Stimulated activated CD4-positive, alpha-beta T cell treated with anti-CD3 and anti-CD28 coated beads, Interleukin-12 subunit alpha, Interleukin-12 subunit beta, amount 100 ng/mL, for 4 hours (primary cell): ENCODE measurements at regions not wholly inside any gene's neighbourhood (a gene's known extent, or its start where the extent isn't known, plus 50 kb on each side); places are given as distances from the start of the nearest gene placed in this dataset.

Experiments used
- DNase-seq: peaks from one replicate; pipeline ENCODE4 v3.0.0-alpha.2; 2020

- no peak for DNase-seq
Observed at GRCh38 chr12:27180906-27181505, 63.1 kb upstream of the STK38L start.

DNA sequence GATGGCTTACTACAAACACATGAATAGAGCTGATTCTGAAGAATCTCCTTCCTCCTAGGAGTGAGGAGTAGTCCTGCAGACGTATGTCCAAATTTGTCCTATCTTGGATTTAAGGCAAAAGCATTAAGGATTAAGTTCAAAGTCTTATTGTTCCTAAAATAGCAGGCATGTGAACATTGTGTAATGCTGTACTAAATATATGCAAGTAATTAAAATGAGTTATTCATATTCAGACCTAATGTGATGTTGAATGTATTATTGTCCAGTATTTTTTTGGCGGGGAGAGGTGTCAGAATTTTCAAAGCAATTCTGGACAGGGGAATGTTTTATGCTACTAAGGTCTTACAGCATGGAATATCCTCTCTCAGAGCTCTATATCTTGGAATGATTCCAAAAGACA, 60.7 kb upstream of the STK38L start:
- no peak for DNase-seq

DNA sequence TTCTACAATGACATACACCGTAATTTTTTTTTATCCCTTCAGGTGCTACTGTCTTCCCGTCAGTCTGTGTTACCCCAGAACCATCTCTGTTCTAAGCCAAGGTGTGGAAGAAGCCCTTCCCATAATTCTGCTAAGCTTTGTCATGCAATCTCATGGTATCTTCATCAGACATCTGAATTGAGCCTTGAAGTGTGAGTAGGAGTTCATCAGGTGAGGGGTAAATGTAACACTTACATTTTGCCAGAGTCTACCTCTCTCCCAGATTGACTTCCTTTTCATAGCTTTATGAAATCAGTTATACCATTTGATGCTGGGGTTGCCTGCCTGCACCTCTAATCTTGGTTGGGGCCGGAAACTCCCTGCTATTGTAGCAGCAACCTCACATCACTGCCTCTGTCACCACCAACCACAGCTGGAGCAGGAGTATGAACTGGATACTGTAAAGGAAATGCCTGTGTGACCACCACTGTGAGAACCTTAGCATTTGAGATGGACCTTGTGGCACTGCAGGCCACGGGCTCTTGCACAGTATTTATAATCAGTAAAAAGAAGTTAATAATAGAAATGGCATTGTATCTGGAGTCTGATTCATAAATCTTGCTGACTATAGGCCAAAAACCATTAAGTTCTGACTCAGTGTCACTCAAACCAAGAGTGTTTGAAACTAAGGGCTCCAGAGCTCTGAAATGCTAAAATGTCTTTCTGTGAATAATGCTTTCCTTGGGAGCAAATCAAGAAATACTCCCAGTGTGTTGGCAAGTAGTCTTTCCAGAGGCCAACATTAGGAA, 58.7 kb upstream of the STK38L start:
- no peak for DNase-seq

DNA sequence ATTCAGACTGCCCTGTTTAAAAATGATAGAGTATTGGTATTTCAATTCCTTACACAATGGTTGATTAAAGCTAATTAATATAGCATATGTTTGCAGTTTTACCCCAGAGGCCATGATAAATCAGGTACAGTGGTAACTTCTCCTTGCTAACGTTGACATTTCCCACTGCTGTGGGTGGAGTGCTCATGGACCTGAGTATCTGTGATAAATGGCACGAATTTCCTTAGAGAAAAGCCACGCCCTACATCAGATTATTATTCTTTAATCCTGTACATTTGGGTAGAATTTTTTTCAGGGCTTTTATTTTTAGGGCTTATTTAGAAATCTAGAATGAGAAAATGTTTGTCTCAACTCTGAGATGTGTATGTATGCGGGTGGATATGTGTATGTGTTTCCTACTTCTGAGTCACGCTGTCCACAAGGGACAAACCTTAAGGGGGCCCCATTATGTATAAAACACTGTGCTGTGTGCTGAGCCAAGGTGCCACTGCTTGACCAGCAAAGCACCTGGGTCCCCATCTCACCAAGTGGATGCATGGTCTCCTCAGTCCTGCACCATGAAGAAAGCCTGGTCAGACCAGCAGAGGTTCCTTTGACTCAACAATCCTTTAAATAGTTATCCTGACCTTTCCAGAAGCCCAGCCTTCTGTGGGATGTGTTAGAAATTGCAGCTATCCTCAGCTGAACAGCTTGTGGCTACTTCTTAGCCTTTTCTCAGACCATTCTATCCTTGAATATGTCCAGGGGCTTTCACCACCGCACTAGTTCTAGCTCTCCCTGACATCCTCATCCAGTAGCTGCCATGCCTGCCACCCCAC, 57.9 kb upstream of the STK38L start:
- no peak for DNase-seq

- no peak for DNase-seq
Observed at GRCh38 chr12:27187697-27188096, 56.4 kb upstream of the STK38L start.

- DNase-seq: no peak
Observed at GRCh38 chr12:27190761-27191160, 53.3 kb upstream of the STK38L start.

GRCh38 chr12:27191531-27191930, 52.6 kb upstream of the STK38L start:
- DNase-seq: no peak

DNA sequence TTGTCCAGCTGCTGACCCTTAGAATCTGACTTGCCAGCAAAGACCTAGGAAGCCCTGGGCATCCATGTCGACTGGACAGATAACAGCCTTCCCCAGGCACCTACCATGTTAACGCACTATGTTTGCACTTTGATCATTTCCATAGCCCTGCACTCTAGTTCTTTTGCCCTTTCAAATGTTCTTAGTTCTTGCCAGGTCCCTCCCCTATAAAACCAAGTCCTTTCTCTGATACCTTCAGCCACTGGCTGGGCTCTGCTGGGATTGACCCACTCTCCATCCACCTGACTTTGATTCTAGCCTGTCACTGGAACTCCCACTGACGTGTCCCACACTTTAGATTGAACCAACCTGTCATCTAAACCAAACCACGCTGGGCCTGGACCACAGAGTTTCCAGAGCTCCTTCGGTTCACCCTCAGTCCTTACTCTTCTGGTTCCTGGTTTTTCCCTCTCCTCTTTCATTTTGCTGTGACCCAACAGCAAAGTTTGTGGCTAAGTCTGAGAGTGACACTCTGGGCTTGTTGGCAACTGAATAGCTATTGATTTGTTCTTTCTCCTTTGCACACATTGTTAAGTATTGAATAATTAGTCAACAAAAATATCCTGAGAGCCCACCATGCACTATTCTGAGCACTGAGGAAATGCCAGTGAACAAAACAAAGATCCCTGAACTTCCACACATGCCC, 51.8 kb upstream of the STK38L start:
- DNase-seq: no peak

DNA sequence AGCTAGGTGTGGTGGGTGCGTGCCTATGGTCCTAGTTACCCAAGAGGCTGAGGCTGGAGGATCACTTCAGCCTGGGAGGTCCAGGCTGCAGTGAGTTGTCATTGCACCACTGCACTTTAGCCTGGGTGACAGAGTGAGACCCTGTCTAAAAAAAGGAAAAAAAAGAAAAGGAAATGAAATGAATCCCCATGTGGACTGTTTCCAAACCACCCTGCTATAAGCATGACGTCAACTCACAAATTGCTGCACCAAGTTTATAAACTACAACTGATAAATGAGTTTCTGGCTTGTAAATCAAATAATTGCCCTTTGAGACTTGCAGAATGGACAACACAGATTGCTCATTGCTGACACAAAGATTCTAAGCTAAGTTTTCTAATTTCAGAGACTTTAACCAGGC, 51.0 kb upstream of the STK38L start:
- no peak for DNase-seq

DNA sequence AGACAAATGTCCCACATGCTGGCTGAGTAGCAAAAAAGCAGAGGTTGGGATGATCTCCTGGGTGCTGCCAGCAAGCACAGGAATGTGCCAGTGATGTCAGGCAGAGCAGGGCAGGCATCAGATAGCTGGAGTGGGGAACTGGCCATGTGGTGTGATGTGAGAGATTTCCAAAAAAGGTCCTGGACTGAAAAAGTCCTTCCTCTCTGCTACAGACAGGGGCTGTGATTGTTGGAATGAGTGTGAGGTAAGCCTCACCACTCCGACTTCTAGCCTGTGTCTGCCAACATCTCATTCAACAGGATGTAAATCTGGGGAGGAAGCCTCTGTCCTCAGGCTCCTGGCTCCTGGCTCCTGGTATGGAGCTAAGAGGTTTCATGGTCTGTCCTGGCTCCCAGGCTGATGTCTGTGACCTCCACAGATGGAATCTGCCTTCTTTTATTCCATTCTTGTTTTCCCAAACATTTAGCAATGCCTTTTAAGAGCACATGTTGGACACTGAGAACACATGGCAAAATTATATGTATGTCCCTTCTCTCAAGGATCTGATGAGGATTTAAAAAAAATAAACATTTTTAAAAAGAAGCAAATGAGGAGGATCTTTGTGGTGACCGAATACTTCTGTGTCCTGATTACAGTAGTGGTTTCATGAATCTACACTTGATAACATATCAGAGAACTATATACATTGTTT, 50.1 kb upstream of the STK38L start:
- no peak for DNase-seq
